ENCODE measurements at regions not wholly inside any gene's neighbourhood (a gene's known extent, or its start where the extent isn't known, plus 50 kb on each side); places are given as distances from the start of the nearest gene placed in this dataset.
A peak's percentile ranks its signal among the peaks of the same experiment; 100 is the strongest.

DNA sequence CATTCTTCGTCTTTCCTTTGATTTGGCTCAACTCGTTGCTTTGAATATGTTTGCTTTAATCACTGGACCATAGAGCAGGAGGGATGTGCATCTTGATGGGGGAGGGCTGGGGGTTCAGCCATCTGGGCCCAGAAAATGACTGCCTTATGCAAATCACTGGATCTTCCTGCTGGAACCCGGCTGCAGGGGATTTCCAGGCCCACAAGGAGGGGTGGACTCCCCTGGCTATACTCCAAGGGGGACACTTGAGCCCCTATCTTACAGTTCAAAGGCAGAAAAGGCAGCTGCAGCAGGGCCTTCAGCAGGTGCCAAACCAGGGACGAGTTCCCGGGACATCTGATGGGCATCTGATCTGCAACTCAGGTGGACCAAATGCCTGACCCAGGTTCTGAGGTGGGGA is 122.5 kb downstream of the DICER1 start:
- DNase-seq, result no peak

- DNase-seq, result no peak
Observed at GRCh38 chr14:95033682-95034632, 123.4 kb downstream of the DICER1 start.

- no peak for DNase-seq
Observed at GRCh38 chr14:95033031-95033430, 124.3 kb downstream of the DICER1 start.

DNA sequence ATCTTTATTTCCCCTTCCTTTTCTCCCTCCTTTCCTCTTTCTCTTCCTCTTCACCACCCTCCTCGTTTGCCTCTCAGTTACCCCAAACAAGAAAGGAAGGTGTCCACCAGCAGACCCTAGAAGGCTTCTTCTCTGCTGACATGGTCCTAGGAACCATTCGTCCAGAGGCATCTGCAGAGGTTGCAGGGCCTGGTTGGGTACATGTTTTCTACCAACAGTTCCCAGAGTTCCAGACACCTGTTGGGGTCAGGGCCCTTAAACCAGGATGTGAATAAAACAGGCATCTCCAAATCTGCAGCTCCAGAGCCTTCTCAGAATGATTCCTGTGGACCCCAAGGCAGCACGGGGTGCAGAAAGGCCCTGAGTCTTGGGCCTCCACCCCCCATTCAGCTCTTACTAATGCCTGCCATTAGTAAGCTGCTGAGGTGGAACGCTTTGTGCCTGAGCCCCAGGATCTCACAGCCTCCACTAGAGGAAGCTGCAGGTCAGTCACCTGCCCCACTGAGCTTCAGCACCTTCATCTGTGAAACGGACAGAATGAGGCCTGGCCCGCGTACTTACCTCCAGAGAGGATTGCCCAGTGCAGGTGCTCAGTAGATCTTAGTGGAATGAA is 130.4 kb downstream of the DICER1 start:
- no peak for DNase-seq

- DNase-seq, result no peak
Observed at GRCh38 chr14:95025941-95026340, 131.4 kb downstream of the DICER1 start.

- DNase-seq, result no peak
Observed at GRCh38 chr14:95025218-95025617, 132.1 kb downstream of the DICER1 start.

DNA sequence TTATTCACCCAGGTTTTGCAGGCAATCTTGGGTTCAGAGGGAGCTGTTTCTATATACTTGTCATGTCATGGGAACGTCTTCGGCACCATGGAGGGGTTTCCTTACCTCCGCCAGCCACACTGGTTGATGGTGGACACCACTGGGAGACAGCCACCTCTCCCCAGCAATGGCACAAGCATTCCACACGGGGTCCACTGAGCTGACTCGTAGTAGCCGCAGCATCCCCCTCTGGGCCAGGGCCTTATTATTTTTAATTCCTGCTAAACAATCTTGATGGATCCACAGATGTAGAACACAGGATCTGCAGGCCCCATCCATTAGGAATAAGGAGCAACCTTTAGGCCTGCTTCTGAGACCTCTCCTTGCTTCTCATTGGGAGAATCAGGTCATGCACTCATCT is 132.9 kb downstream of the DICER1 start:
- no peak for DNase-seq

DNA sequence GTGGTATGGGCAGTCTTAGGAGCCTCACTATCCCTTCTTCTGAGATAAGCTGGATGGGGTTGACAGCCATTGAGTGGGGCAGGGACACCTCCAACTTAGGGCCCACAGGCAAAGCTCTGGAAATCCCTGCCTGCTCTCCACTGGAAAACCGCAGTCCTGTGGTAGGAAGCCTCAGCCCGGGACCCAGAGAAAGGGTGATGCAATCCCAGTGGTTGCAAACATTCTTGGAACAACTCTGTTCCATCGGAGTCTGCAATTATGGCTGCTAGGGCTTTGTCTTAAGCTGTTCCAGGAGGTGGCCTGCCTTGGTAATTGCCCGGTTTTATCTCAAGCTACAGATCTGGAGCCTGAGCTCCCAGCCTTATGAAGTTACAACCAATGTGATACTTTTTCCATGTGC is 133.4 kb downstream of the DICER1 start:
- DNase-seq, result no peak

DNA sequence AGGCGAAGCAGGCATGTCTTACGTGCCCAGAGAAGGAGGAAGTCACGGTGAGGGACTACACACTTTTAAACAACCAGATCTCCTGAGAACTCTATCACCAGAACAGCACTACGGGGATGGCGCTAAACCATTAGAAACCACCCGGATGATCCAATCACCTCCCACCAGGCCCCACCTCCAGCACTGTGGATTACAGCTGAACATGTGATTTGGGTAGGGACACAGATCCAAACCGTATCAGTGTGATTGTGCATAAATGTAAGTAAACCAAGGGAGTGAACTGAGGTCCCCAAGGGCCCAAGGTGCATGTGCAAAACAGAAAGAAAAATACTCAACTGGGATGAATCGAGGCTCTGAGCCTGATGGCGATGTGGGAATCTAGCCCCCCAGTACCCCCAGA is 134.2 kb downstream of the DICER1 start:
- DNase-seq, result no peak

- no peak for DNase-seq
Observed at GRCh38 chr14:95021588-95021987, 135.7 kb downstream of the DICER1 start.

GRCh38 chr14:95018821-95019220 is 138.5 kb downstream of the DICER1 start:
- no peak for DNase-seq

- DNase-seq, result no peak
Observed at GRCh38 chr14:95015046-95015445, 142.3 kb downstream of the DICER1 start.

- DNase-seq, result no peak
Observed at GRCh38 chr14:95014036-95014435, 143.3 kb downstream of the DICER1 start.

GRCh38 chr14:95011445-95012006 is 145.8 kb downstream of the DICER1 start:
- DNase-seq, result peak in 2 of 58 donors; percentile 2 to 3

DNA sequence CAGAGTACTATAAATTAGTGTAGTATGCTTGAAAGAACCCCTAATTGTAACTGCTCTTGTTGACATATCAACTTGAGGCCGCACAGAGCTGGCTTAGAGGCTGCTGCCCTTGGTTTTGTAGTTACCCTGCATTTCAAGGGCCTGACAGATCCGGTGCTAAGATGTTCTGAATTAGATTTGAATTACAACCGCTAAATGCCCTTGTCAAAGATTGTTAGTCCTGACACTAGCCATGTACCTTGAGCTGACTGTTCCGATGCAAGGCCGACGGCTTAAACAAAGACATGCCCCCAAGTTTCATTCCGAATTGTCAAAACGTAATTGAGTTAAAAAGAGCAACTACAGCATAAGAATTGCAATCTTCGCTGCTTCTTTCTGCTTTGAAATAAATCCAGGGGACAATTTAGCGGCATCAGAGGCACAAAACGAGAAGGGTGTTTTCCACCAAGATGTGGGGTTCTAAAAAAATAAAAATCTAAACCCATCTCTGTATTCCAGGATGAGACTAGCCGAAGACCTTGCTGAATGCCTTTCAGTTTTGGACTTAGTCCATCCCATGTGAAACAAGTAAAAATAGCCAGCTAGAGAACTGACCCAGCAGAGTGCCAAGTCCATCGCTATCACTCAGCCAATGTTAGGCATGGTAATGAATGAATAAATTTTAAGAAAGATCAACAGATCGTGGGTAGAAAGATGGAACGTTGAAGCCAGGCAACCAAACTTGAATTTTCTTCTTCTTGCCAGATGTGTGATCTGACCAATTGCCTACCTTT is 148.7 kb downstream of the DICER1 start:
- no peak for DNase-seq

GRCh38 chr14:95007921-95008320 is 149.4 kb downstream of the DICER1 start:
- DNase-seq, result no peak

DNA sequence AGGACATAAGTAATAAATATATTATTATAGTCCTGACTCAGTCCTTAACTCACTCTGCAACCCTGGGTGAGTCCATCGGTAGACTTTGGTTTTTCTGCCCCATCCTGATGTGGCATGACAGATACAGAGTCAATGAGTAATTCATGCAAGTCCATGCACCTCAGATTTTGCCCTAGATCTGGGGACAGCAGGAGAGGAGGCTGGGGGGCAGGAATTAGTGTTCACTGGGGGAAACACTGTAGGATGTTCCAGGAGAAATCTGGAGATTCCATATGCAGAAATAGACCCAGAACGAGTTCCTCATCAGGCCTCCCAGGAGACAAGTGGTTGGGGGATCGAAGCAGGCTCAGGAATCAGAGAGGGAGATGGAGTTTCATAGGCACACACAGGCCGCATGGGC is 150.8 kb downstream of the DICER1 start:
- no peak for DNase-seq

DNA sequence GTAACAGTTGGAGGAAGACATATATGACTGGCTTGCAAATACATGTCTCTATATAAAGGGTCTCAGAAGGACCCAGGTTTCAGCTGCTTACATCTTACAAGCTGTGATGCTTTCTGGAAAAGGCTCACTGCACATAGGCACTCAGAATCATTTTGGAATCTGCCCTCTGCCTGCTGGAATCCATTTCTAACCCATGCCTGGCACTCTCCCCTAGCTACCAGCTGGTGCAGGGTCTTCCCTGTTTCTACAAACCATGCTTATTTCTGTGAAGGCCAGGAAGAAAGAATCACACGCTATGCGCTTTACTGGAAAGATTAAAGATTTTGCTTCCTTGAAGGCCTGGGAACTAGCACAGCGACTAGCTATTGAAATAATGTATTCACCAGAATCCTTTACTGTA is 151.3 kb downstream of the DICER1 start:
- DNase-seq, result no peak

DNA sequence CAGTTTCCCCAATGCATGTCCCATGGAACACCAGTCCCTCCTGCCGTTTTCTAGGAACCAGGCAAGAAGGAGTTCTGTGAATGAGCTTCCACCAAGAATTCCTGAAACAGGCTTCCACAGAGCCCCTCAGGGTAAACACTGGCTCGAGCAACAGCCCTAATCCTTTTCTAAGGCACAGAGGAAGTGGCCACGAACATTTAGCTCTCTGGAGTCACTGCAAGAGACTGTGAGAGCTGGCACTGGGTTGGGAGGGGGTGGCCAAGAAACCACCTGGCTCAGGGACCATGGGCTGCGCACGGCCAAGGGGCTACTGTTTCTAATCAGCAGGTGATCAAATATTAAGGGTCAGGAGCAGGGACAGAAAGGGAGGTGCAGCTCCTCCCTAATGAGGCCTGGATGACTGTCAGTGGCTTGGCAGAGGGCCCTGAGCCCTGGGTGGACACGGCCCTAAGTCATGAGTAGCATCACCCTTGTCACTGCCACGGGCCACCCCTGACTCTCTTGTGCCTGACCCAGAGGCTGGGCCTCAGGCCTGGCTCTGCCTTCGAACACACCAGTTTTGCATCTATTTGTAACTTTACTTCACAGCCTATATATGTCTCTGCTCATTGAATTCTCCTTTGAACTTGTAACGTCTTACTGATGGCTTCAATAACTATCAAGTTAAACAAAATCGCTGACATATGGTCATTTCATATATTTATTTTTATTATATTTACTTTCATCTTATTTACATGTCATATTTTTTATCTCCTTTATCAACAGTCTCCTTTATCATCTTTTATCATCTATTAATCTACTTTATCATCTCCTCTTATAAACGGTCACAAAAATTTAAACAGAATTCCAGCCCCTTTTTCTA is 154.0 kb downstream of the DICER1 start:
- peak in 1 of 58 donors; percentile 4 for DNase-seq

DNA sequence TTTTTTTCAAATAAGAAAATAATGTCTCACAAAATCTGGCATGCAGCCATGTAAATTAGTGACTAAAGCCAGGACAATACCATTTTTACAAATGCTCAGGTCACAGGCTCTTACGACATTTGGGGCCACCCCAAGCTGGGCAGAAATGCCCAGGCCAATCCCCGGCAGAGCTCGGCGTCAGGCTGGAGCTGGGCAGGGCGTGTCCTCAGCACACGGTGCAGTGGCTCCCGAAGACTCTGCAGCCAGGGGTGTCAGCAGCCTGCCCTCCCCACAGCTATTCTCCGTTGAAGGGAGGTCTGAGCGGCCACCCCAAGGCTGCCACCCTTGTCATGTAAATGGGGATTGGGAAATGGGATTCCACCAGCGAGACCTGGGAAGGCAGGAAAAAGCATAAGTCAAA is 158.6 kb downstream of the DICER1 start:
- DNase-seq, result no peak

DNA sequence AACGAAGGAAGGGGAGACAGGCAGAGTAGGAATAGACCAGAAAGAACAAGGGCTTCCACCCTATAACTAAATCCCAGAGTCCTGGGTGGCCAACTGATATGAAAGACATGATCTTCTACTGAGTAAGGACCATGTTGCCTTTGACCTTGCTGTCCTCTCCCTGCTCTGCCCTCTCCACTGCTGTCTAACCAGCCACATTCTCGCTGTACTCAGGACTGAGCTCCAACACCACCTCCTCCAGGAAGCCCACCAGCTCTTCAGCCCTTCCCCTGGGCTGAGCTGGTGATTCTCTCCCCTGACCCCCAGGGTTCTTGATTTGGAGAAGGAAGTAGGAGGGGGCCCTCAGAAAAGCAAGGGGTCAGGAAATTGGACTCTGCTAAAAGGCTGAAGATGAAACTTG is 159.2 kb downstream of the DICER1 start:
- DNase-seq, result no peak

All from anterior cingulate cortex (tissue), 58 donors.